Fibroblast of mammary gland (primary cell): ENCODE measurements at regions not wholly inside any gene's neighbourhood (a gene's known extent, or its start where the extent isn't known, plus 50 kb on each side); places are given as distances from the start of the nearest gene placed in this dataset.

Source experiments
- DNase-seq: peaks from one replicate; pipeline ENCODE4 v3.0.0-alpha.2; 2010; ENCODE audit warnings: low read depth
- H3K4me3 ChIP-seq: 2 replicates; pipeline ENCODE4 v1.5.1; 2011; ENCODE audit warnings: low read depth, mild to moderate bottlenecking, low read length, moderate library complexity; ENCODE audit not compliant: control insufficient read depth
- CTCF ChIP-seq: conservative IDR thresholded peaks from 2 replicates; pipeline ENCODE4 v1.5.1; 2011; ENCODE audit warnings: low read depth, low read length, inconsistent platforms; ENCODE audit not compliant: control insufficient read depth, insufficient read depth

DNA sequence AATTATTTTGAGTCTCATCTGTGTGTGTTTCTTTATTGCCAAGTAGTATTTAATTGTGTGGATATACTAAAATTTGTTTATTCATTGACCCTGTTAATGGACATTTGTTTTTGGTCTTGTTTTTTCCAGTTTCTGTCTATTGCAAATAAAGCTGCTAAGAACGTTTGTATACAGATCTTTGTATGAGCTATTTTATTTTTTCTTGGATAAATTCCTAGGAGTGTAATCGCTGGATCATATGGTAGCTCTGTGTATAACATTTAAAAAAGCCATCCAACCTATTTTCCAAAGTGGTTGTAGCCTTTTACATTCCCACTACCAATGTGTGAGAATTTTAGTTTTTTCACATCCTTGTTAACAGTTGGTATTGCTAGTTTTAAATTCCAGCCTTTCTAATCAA is 382.7 kb upstream of the USP24 start:
- no peak overlapping the region for H3K4me3 ChIP-seq
- TF ChIP-seq CTCF, result no peak
- DNase-seq, result no peak

DNA sequence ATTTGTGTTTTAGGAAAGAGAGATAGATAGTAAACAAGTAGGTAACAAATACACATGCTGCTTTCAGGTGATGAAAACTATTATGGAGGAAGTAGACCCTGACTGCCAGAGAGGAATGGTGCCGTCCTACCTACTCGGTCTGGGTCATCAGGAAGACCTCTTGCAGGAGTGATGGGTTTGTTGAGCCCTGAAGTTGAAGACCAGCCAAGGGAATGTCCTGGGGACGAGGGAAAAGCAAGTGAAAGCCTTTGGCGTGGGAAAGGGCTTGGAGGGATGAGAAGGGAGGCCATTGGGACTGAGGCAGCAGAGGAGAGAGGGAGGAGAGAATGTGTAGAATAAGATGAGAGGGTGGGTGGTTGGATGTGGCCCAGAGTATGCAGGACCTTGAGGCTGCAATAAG is 379.5 kb upstream of the USP24 start:
- DNase-seq, result no peak
- TF ChIP-seq CTCF, result no peak
- H3K4me3 ChIP-seq, result no peak overlapping the region

GRCh38 chr1:55593298-55593697 is 378.1 kb upstream of the USP24 start:
- DNase-seq, result no peak
- H3K4me3 ChIP-seq, result no peak overlapping the region
- no peak for TF ChIP-seq CTCF

- H3K4me3 ChIP-seq, result no peak overlapping the region
- no peak for DNase-seq
- no peak for TF ChIP-seq CTCF
Observed at GRCh38 chr1:55592122-55592521, 377.0 kb upstream of the USP24 start.

- no peak overlapping the region for H3K4me3 ChIP-seq
- no peak for TF ChIP-seq CTCF
- peak; percentile 66 for DNase-seq
Observed at GRCh38 chr1:55589671-55590297, 374.6 kb upstream of the USP24 start.

DNA sequence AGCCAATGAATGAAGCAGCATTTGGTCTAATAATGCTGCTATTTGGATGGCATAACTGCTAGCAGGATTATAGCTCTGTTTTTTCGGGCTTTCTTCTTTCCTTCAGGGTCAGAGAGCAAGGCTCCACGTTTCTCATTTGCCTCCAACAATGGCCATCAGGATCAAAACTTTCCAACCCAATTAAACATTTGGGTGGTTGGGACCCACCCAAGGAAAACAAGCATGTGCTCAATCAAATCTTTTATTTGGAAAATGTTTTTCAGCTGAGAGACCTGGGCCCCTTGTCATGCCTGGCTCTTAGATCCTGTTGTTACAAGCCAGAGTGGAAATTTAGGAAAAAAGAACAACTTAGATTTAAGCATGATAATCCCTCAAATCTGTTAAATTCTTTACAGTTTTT is 373.1 kb upstream of the USP24 start:
- DNase-seq, result no peak

More for the DNA sequence above, 373.1 kb upstream of the USP24 start:
- no peak overlapping the region for H3K4me3 ChIP-seq
- TF ChIP-seq CTCF, result no peak
